ENCODE measurements at regions not wholly inside any gene's neighbourhood (a gene's known extent, or its start where the extent isn't known, plus 50 kb on each side); places are given as distances from the start of the nearest gene placed in this dataset.

DNA sequence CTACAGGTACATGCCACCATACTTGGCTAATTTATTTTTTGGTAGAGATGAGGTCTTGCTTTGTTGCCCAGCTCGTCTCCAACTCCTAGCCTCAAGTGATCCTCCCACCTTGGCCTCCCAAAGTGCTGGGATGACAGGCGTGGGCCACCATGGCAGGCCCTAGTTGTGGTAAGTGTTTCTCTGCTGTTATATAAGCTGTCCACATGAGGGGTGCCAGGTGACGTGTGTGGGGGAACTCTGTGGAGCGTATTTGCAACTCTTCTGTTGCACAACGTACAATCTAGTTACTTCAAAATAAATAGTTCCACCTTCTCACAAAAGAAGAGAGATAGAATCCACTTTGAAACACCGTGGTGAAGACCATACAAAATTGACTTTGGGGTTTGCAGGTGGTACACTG is 125.1 kb downstream of the NCOR2 start:
- no TSS peak for BruUV-seq (replicated peaks)
- H3K36me3 ChIP-seq (ENCODE audit: control insufficient read depth in 2 of 2, insufficient read depth in 2 of 2, low read length in 1 of 2), result peaks cover 16 to 19% of the 10 kb centered on the region in 2 experiments; a peak in 3 of 4 replicates
- FAIRE-seq (no peak), ATAC-seq (no peak), DNase-seq (ENCODE audit: low read depth, low spot score) (no peak)
- no peak overlapping the region for H2AFZ ChIP-seq (ENCODE audit: control insufficient read depth, low read depth, low read length)
- RAD21 ChIA-PET (ENCODE audit: unreplicated experiment), result no interaction called here
- CTCF ChIA-PET, result no interaction called here
- TF ChIP-seq HDGF (IDR thresholded peaks at IDR 0.05) (no peak), EED (IDR thresholded peaks at IDR 0.05; ENCODE audit: low read depth) (no peak), CBFB (IDR thresholded peaks at IDR 0.05; ENCODE audit: low read depth) (no peak), TCF3 (IDR thresholded peaks at IDR 0.05; ENCODE audit: borderline replicate concordance, insufficient read depth, low read depth, low read length) (no peak), MEF2A (IDR thresholded peaks at IDR 0.05; ENCODE audit: insufficient read depth, low read depth, low read length) (no peak), ELK1 (IDR thresholded peaks at IDR 0.05; ENCODE audit: low read depth, low read length) (no peak), YBX1 (IDR thresholded peaks at IDR 0.05) (no peak), POLR2AphosphoS2 (IDR thresholded peaks at IDR 0.05; ENCODE audit: low read depth, low read length) (no peak), CEBPB (IDR thresholded peaks at IDR 0.05; ENCODE audit: borderline replicate concordance in 1 of 2, low read depth in 2 of 2, low read length in 2 of 2) (no peak), YY1 (IDR thresholded peaks at IDR 0.05; ENCODE audit: low read depth, low read length) (no peak), BCL11A (IDR thresholded peaks at IDR 0.05; ENCODE audit: low read depth, low read length) (no peak), CREB1 (IDR thresholded peaks at IDR 0.05; ENCODE audit: low read depth) (no peak), ZNF622 (IDR thresholded peaks at IDR 0.05) (no peak), RAD21 (IDR thresholded peaks at IDR 0.05; ENCODE audit: insufficient read depth, low read depth, low read length) (no peak)
- TF ChIP-seq, protein P1, sequence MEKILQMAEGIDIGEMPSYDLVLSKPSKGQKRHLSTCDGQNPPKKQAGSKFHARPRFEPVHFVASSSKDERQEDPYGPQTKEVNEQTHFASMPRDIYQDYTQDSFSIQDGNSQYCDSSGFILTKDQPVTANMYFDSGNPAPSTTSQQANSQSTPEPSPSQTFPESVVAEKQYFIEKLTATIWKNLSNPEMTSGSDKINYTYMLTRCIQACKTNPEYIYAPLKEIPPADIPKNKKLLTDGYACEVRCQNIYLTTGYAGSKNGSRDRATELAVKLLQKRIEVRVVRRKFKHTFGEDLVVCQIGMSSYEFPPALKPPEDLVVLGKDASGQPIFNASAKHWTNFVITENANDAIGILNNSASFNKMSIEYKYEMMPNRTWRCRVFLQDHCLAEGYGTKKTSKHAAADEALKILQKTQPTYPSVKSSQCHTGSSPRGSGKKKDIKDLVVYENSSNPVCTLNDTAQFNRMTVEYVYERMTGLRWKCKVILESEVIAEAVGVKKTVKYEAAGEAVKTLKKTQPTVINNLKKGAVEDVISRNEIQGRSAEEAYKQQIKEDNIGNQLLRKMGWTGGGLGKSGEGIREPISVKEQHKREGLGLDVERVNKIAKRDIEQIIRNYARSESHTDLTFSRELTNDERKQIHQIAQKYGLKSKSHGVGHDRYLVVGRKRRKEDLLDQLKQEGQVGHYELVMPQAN (conservative IDR thresholded peaks at IDR 0.05), result no peak
- TF ChIP-seq, protein P2, sequence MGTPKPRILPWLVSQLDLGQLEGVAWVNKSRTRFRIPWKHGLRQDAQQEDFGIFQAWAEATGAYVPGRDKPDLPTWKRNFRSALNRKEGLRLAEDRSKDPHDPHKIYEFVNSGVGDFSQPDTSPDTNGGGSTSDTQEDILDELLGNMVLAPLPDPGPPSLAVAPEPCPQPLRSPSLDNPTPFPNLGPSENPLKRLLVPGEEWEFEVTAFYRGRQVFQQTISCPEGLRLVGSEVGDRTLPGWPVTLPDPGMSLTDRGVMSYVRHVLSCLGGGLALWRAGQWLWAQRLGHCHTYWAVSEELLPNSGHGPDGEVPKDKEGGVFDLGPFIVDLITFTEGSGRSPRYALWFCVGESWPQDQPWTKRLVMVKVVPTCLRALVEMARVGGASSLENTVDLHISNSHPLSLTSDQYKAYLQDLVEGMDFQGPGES (IDR thresholded peaks at IDR 0.05), result no peak
- TF ChIP-seq, protein P3, sequence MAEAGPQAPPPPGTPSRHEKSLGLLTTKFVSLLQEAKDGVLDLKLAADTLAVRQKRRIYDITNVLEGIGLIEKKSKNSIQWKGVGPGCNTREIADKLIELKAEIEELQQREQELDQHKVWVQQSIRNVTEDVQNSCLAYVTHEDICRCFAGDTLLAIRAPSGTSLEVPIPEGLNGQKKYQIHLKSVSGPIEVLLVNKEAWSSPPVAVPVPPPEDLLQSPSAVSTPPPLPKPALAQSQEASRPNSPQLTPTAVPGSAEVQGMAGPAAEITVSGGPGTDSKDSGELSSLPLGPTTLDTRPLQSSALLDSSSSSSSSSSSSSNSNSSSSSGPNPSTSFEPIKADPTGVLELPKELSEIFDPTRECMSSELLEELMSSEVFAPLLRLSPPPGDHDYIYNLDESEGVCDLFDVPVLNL (IDR thresholded peaks at IDR 0.05; ENCODE audit: low read depth, low read length), result no peak
- TF ChIP-seq, protein P4, sequence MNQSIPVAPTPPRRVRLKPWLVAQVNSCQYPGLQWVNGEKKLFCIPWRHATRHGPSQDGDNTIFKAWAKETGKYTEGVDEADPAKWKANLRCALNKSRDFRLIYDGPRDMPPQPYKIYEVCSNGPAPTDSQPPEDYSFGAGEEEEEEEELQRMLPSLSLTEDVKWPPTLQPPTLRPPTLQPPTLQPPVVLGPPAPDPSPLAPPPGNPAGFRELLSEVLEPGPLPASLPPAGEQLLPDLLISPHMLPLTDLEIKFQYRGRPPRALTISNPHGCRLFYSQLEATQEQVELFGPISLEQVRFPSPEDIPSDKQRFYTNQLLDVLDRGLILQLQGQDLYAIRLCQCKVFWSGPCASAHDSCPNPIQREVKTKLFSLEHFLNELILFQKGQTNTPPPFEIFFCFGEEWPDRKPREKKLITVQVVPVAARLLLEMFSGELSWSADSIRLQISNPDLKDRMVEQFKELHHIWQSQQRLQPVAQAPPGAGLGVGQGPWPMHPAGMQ (IDR thresholded peaks at IDR 0.05; ENCODE audit: borderline replicate concordance), result no peak
- TF ChIP-seq, protein P5, sequence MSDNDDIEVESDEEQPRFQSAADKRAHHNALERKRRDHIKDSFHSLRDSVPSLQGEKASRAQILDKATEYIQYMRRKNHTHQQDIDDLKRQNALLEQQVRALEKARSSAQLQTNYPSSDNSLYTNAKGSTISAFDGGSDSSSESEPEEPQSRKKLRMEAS (IDR thresholded peaks at IDR 0.05; ENCODE audit: low read depth, low read length), result no peak
- H3K4me3 ChIP-seq, result no peak overlapping the region
- H4K20me1 ChIP-seq (ENCODE audit: control insufficient read depth, insufficient read depth), result 0 out of 2 replicates have a peak, but pooled peaks cover 3% of the 10 kb centered on the region
- POLR2A ChIA-PET, result no interaction called here
- 83% methylated on average over 6 of the region's 6 CpGs for WGBS (ENCODE audit: insufficient coverage, insufficient replicate concordance, low lambda C conversion rate, missing lambda C conversion rate)
- in situ Hi-C loops (cut with MboI), result no loop called here
- H3K9ac ChIP-seq (ENCODE audit: control insufficient read depth, insufficient read depth, low read length), result no peak overlapping the region
- no peaks in the 10 kb centered on the region for H3K27me3 ChIP-seq (replicated peaks in 1 of 2; ENCODE audit: control insufficient read depth in 2 of 2, insufficient read depth in 2 of 2, low read length in 1 of 2)
- H3K4me2 ChIP-seq (ENCODE audit: control insufficient read depth, insufficient read depth), result no peak overlapping the region
- H3K4me1 ChIP-seq (ENCODE audit: control insufficient read depth, insufficient read depth, low read length), result no peaks in the 10 kb centered on the region
- H3K79me2 ChIP-seq (ENCODE audit: control insufficient read depth, insufficient read depth, low read length), result no peaks in the 10 kb centered on the region; the same call in 1 of the 2 replicates
- intact Hi-C loops (cut with micrococcal nuclease; ENCODE audit: unreplicated experiment), result no loop called here
- SMC1A ChIA-PET (ENCODE audit: uncharacterized antibody, unreplicated experiment), result interaction anchor here (1.1 kb wide), 1 partner anchor 15 kb away, joined by 3 read pairs; no protein-coding TSS in a partner anchor
- H3K27ac ChIP-seq (ENCODE audit: control insufficient read depth, insufficient read depth), result no peak overlapping the region
- H3K9me3 ChIP-seq (replicated peaks; ENCODE audit: control insufficient read depth, insufficient read depth, low read length), result no peaks in the 10 kb centered on the region

All from GM12878 (cell line).